Mesothelial cell of epicardium (in vitro differentiated cells): ENCODE measurements at regions not wholly inside any gene's neighbourhood (a gene's known extent, or its start where the extent isn't known, plus 50 kb on each side); places are given as distances from the start of the nearest gene placed in this dataset.

ENCODE experiments used
- DNase-seq, 2 experiments: peaks; one replicate each; pipeline ENCODE4 v3.0.0; 2021; ENCODE audit warnings: low spot score in 2 of 2; ENCODE audit not compliant: unreplicated experiment in 2 of 2
- H3K27ac Mint-ChIP-seq: 2 replicates; pipeline ENCODE4 v1.8.0; 2021; ENCODE audit warnings: mixed read lengths
- H3K27me3 Mint-ChIP-seq: 2 replicates; pipeline ENCODE4 v1.8.0; 2021; ENCODE audit warnings: low read depth, mixed read lengths
- H3K36me3 Mint-ChIP-seq: 2 replicates; pipeline ENCODE4 v1.8.0; 2021; ENCODE audit warnings: mixed read lengths
- H3K4me1 Mint-ChIP-seq: 2 replicates; pipeline ENCODE4 v1.8.0; 2021; ENCODE audit warnings: mixed read lengths
- H3K4me3 Mint-ChIP-seq: 2 replicates; pipeline ENCODE4 v1.8.0; 2021; ENCODE audit warnings: mild to moderate bottlenecking, moderate library complexity, mixed read lengths
- H3K9me3 Mint-ChIP-seq: 2 replicates; pipeline ENCODE4 v1.8.0; 2021; ENCODE audit warnings: mixed read lengths
- CTCF ChIP-seq: fragments of 200-600 bp; sonication (generic); IDR thresholded peaks from one replicate; pipeline ENCODE4 v1.5.0; 2021; ENCODE audit warnings: antibody characterized with exemption; ENCODE audit not compliant: unreplicated experiment

- no peak overlapping the region for H3K4me3 Mint-ChIP-seq
- H3K27me3 Mint-ChIP-seq = no peaks in the 10 kb centered on the region
- H3K4me1 Mint-ChIP-seq = peaks cover 53% of the 10 kb centered on the region
- H3K9me3 Mint-ChIP-seq = peaks cover 4% of the 10 kb centered on the region
- H3K36me3 Mint-ChIP-seq = peaks cover 2% of the 10 kb centered on the region
- TF ChIP-seq CTCF = no peak
- H3K27ac Mint-ChIP-seq = no peak overlapping the region
- no peak for DNase-seq
These were observed 217.1 kb upstream of the KCNMB2 start for GRCh38 chr3:178318941-178319816.

GRCh38 chr3:178320456-178321351 lies 215.5 kb upstream of the KCNMB2 start:
- H3K4me1 Mint-ChIP-seq = peaks cover 43% of the 10 kb centered on the region
- peaks cover 4% of the 10 kb centered on the region for H3K9me3 Mint-ChIP-seq
- no peak overlapping the region for H3K4me3 Mint-ChIP-seq
- no peak for DNase-seq
- no peak for TF ChIP-seq CTCF
- H3K27ac Mint-ChIP-seq = peak overlapping the region; percentile 72
- H3K27me3 Mint-ChIP-seq = no peaks in the 10 kb centered on the region
- peaks cover 2% of the 10 kb centered on the region for H3K36me3 Mint-ChIP-seq

GRCh38 chr3:178324356-178324755 lies 211.9 kb upstream of the KCNMB2 start:
- H3K4me1 Mint-ChIP-seq = peaks cover 38% of the 10 kb centered on the region
- H3K27me3 Mint-ChIP-seq = no peaks in the 10 kb centered on the region
- no peak for TF ChIP-seq CTCF
- no peak overlapping the region for H3K27ac Mint-ChIP-seq
- H3K9me3 Mint-ChIP-seq = no peaks in the 10 kb centered on the region
- H3K36me3 Mint-ChIP-seq = no peaks in the 10 kb centered on the region
- H3K4me3 Mint-ChIP-seq = no peak overlapping the region
- no peak for DNase-seq

- peak; percentile 55 for TF ChIP-seq CTCF
- DNase-seq = no peak
- Mint-ChIP-seq H3K4me1 (peaks cover 34% of the 10 kb centered on the region), H3K27me3 (no peaks in the 10 kb centered on the region), H3K9me3 (no peaks in the 10 kb centered on the region), H3K4me3 (no peak overlapping the region), H3K36me3 (no peaks in the 10 kb centered on the region), H3K27ac (no peak overlapping the region)
These were observed 210.9 kb upstream of the KCNMB2 start for GRCh38 chr3:178325330-178325729.

- Mint-ChIP-seq H3K27me3 (no peaks in the 10 kb centered on the region), H3K4me3 (no peak overlapping the region), H3K36me3 (peaks cover 12% of the 10 kb centered on the region), H3K4me1 (peaks cover 18% of the 10 kb centered on the region), H3K27ac (peak overlapping the region; percentile 20), H3K9me3 (peaks cover 23% of the 10 kb centered on the region)
- no peak for DNase-seq
- TF ChIP-seq CTCF = no peak
These were observed 206.3 kb upstream of the KCNMB2 start for GRCh38 chr3:178329936-178330335.
